GM12864 (cell line): ENCODE measurements at regions not wholly inside any gene's neighbourhood (a gene's known extent, or its start where the extent isn't known, plus 50 kb on each side); places are given as distances from the start of the nearest gene placed in this dataset.

Experiments
- DNase-seq: peaks from one replicate; pipeline ENCODE4 v3.0.0-alpha.2; 2011; ENCODE audit warnings: low read depth
- H3K4me3 ChIP-seq: 2 replicates; pipeline ENCODE4 v1.5.1; 2011; ENCODE audit warnings: mild to moderate bottlenecking, low read depth, low read length, control low read depth
- TF ChIP-seq, protein P1 (sequence below): IDR thresholded peaks from 2 replicates; pipeline ENCODE4 v1.5.1; 2011; ENCODE audit warnings: low read depth, mild to moderate bottlenecking, moderate library complexity, low read length, control low read depth, inconsistent platforms; ENCODE audit errors: missing control alignments

DNA sequence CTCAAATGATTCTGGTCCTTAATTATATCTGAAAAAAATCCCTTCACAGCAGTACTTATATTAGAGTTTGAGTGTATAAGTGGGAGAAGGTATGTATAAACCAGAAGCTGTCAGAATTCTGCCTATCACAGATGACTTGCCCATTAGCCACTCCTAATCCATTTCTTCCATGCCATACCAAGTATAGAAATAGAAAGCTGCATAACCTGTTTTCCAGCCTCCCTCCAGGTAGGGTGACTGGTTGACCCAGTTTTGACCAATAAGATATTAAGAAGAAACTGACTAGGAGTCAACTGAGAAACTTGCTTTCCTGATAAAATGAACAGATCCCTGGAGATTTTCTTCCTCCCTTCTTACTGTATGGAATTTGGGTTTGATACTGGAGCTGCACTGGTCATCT lies 112.2 kb upstream of the GRIK2 start:
- TF ChIP-seq, protein P1, sequence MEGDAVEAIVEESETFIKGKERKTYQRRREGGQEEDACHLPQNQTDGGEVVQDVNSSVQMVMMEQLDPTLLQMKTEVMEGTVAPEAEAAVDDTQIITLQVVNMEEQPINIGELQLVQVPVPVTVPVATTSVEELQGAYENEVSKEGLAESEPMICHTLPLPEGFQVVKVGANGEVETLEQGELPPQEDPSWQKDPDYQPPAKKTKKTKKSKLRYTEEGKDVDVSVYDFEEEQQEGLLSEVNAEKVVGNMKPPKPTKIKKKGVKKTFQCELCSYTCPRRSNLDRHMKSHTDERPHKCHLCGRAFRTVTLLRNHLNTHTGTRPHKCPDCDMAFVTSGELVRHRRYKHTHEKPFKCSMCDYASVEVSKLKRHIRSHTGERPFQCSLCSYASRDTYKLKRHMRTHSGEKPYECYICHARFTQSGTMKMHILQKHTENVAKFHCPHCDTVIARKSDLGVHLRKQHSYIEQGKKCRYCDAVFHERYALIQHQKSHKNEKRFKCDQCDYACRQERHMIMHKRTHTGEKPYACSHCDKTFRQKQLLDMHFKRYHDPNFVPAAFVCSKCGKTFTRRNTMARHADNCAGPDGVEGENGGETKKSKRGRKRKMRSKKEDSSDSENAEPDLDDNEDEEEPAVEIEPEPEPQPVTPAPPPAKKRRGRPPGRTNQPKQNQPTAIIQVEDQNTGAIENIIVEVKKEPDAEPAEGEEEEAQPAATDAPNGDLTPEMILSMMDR = no peak
- H3K4me3 ChIP-seq = no peak overlapping the region
- DNase-seq = no peak

DNA sequence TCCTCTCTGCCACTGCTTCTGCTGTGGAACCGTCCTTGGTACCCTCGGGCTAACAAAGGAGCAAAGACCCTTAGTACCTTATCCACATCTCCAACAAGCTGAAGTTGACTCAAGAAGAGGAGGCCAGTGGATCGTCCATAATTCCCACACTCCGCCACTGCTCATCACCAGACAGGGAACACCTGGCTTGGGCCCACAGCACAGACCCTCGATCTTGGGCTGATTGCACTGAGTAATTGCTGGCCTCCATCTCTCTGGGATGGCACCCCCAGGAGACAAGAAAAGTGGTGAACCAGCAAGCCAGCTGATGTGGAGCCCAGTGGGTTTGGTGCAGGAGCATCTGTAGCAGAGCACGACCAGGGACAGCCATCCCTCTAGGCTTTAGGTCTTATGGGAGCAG lies 109.4 kb upstream of the GRIK2 start:
- H3K4me3 ChIP-seq = no peak overlapping the region
- no peak for DNase-seq
- TF ChIP-seq, protein P1 = no peak

DNA sequence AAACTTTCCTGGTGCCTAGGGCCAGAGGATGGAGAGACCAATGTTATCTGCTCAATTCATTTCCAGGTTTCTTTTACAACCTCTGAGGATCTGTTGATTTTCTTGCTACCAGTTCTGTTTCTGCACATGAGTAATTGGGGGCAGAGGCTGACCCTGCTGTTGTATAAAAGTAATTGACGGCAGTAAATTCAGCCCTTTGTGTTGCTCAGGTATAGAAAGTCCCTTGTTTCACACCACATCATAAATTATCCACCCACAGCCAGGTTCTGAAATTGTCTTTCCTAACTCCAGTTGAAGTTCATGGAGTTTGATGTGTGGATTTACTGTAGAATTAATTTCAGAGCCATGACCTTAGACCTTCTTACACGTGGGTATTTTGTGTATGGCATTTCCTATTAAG lies 107.4 kb upstream of the GRIK2 start:
- DNase-seq = no peak
- TF ChIP-seq, protein P1 = no peak

DNA sequence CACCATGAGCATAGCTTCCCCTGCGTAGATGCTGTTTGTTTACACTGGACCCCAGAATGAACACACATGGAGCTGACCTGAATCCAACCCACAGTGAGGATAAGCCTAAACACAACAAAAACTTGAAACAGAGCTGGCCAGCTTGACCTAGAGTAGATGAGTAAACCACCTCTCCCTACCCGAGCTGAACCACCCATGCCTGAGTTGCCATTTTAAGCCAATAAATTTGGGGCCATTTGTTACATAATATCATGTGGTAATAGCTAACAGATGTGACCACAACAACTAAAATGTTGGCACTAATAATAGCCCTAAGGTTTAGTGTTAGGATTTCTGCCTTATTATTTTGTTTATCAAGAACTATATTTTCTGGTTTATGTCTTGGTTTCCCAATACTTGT lies 103.2 kb upstream of the GRIK2 start:
- TF ChIP-seq, protein P1 = no peak
- no peak for DNase-seq
- no peak overlapping the region for H3K4me3 ChIP-seq

More for the DNA sequence above, 107.4 kb upstream of the GRIK2 start:
- H3K4me3 ChIP-seq = no peak overlapping the region

DNA sequence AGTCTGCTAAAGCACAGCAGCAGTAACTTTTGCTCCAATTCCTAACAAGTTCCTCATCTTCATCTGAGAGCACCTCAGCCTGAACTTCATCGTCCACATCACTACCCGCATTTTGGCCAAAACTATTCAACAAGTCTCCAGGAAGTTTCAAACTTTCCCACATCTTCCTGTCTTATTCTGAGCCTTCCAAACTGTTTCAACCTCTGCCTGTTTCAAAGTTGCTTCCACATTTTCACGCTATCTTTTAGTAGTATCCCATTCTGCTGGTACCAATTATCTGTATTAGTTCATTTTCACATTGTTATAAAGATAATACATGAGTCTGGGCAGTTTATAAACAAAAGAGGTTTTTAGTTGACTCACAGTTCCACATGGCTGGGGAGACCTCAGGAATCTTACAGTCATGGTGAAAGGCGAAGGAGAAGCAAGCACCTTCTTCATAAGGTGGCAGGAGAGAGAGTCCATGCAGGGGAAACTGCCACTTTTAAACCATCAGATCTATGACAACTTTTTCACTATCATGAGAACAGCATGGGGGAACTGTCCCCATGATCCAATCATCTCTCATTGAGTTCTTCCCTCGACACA lies 99.4 kb upstream of the GRIK2 start:
- TF ChIP-seq, protein P1 = no peak
- no peak overlapping the region for H3K4me3 ChIP-seq
- DNase-seq = no peak

DNA sequence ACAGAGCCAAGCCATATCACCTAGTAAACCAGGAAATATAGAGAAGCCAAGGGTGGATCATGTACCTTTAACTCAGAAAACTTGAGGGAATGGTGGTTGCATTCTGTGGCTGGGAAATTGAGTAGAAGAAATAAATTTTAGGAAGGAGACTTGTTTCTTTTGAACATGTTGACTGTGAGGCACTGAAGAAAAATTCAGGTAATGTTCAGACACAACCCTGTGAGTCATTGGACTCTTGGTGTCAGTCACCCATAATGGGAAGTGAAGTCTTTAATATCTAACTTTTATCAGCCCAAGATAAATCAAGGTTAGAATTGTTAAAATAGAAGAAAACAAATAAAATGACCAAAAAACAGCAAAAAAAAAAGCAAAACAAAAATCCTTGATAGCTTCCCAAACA lies 98.8 kb upstream of the GRIK2 start:
- TF ChIP-seq, protein P1 = no peak
- no peak for DNase-seq
- no peak overlapping the region for H3K4me3 ChIP-seq
